ENCODE measurements at regions not wholly inside any gene's neighbourhood (a gene's known extent, or its start where the extent isn't known, plus 50 kb on each side); places are given as distances from the start of the nearest gene placed in this dataset.

DNA sequence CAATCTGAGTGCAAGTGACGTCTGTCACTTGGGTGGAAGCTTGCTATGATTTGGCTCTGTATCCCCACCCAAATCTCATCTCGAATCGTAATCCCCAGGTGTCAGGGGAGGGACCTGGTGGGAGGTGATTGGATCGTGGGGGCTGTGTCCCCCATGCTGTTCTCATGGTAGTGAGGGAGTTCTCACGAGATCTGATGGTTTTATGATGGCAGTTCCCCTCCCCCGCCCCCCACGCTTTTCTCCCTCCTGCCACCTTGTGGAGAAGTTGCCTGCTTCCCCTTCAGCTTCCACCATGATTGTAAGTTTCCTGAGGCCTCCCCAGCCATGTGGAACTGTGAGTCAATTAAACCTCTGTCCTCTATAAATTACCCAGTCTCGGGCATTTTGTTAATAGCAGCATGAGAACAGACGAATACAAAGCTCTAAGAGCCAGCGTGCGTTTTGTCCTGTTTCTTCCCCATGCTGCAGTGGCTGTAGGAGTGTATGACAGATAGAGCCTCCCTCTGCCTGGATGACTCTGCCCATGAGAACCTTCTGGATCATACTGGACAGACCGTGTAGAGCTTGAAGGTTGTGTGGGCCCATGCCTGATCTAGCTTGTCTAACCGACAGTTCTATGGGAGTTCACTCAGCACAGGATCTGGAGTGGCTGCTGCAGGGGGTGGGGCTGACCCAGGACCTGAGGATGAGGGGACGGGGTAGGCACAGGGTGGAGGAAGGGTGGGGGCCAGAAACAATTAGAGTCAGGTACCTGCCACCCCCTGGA is 139.7 kb upstream of the ERRFI1 start:
- Mint-ChIP-seq H3K4me3 (no peak overlapping the region), H3K4me1 (peaks cover 27% of the 10 kb centered on the region), H3K9me3 (peaks cover 6% of the 10 kb centered on the region), H3K27me3 (ENCODE audit: low read depth, poor library complexity) (peaks cover 10% of the 10 kb centered on the region), H3K27ac (no peak overlapping the region), H3K36me3 (ENCODE audit: low read depth) (no peaks in the 10 kb centered on the region)
- no peak for DNase-seq
- TF ChIP-seq, protein P1, sequence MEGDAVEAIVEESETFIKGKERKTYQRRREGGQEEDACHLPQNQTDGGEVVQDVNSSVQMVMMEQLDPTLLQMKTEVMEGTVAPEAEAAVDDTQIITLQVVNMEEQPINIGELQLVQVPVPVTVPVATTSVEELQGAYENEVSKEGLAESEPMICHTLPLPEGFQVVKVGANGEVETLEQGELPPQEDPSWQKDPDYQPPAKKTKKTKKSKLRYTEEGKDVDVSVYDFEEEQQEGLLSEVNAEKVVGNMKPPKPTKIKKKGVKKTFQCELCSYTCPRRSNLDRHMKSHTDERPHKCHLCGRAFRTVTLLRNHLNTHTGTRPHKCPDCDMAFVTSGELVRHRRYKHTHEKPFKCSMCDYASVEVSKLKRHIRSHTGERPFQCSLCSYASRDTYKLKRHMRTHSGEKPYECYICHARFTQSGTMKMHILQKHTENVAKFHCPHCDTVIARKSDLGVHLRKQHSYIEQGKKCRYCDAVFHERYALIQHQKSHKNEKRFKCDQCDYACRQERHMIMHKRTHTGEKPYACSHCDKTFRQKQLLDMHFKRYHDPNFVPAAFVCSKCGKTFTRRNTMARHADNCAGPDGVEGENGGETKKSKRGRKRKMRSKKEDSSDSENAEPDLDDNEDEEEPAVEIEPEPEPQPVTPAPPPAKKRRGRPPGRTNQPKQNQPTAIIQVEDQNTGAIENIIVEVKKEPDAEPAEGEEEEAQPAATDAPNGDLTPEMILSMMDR (IDR thresholded peaks at IDR 0.05), result no peak

DNA sequence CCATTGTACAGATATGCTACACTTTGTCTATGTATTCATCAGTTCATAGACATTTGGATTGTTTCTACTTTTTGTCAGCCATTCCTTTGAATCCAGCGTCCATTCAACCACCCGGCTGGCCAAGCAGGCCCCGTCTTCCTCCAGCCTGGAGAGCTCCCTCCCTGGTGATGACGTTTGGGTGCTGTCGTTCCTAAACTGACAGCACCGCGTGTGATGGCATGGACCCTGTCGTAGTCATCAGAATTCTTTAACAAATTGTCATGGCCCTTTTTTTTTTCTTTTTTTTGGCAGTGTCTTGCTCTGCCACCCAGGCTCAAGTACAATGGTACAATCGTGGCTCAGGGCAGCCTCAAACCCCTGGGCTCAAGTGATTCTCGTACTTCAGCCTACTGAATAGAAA is 138.6 kb upstream of the ERRFI1 start:
- no peak overlapping the region for H3K27ac Mint-ChIP-seq
- peaks cover 22% of the 10 kb centered on the region for H3K4me1 Mint-ChIP-seq
- DNase-seq, result no peak
- TF ChIP-seq, protein P1 (IDR thresholded peaks at IDR 0.05), result no peak
- no peak overlapping the region for H3K4me3 Mint-ChIP-seq
- peaks cover 10% of the 10 kb centered on the region for H3K27me3 Mint-ChIP-seq (ENCODE audit: low read depth, poor library complexity)
- H3K9me3 Mint-ChIP-seq, result peaks cover 9% of the 10 kb centered on the region
- no peaks in the 10 kb centered on the region for H3K36me3 Mint-ChIP-seq (ENCODE audit: low read depth)

DNA sequence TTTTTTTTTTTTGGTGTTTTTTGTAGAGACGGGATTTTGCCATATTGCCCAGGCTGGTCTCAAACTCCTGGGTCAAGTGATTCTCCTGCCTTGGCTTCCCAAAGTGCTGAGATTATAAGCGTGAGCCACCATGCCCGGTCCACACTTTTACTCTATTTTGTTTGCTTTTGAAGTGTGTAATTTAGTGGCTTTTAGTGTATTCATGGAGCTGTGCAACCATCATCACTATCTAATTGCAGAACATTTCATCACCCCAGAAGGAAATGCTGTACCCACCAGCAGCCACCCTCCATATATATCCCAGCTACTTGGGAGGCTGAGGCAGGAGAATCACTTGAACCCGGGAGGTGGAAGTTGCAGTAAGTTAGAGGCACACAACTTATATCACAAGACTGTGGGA is 136.9 kb upstream of the ERRFI1 start:
- H3K27ac Mint-ChIP-seq, result no peak overlapping the region
- TF ChIP-seq, protein P1 (IDR thresholded peaks at IDR 0.05), result no peak
- H3K27me3 Mint-ChIP-seq (ENCODE audit: low read depth, poor library complexity), result peaks cover 10% of the 10 kb centered on the region
- no peak overlapping the region for H3K4me3 Mint-ChIP-seq
- no peak for DNase-seq
- H3K36me3 Mint-ChIP-seq (ENCODE audit: low read depth), result no peaks in the 10 kb centered on the region
- H3K4me1 Mint-ChIP-seq, result peaks cover 17% of the 10 kb centered on the region
- peaks cover 12% of the 10 kb centered on the region for H3K9me3 Mint-ChIP-seq

DNA sequence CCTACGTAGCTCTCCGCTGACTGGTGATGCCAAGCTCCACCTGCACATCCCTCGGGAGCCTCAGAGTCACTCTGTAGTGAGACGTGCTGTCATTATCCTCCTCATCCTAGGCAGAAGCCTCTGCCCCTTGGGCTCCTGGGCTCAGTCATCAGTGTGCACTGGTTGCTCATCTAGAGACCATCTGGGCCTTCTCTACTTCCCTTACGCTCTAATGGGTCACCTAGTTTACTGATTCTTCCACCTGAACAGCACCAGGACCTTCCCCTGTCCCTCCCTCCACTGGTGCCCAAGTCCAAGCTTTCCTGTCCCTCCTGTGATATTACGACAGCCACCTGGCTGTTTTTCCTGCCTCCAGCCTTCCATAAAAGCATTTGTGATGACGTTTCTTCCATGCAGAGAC is 136.1 kb upstream of the ERRFI1 start:
- peaks cover 12% of the 10 kb centered on the region for H3K9me3 Mint-ChIP-seq
- H3K27ac Mint-ChIP-seq, result no peak overlapping the region
- peaks cover 11% of the 10 kb centered on the region for H3K27me3 Mint-ChIP-seq (ENCODE audit: low read depth, poor library complexity)
- peaks cover 17% of the 10 kb centered on the region for H3K4me1 Mint-ChIP-seq
- no peak for DNase-seq
- TF ChIP-seq, protein P1 (IDR thresholded peaks at IDR 0.05), result no peak
- H3K36me3 Mint-ChIP-seq (ENCODE audit: low read depth), result no peaks in the 10 kb centered on the region
- no peak overlapping the region for H3K4me3 Mint-ChIP-seq

DNA sequence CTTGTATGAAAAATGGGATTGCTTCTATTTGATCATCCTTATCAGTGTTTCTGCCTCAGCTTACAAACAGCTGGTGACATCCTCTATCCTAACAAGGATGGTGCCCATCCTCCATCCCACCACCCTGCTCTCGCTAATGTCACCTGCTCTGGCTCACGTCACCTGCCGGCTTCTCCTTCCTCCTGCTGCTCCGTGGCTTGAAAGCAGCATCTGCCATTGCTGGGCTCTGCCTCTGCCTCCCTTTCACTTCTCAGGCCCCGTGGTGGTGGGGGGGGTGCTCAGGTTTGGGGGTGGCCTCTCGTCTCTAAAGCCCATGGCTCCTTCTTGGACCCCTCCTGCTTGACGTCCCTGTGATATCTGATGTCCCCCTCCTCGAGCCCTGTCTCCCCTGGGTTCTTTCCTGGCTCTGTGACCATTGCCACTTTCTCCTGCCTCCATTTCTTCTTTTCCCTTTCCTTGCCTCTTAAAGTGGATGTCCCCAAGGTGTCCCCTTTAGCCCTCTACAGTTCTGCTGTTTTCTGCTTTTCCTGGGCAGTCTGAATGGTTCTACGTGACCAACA is 135.5 kb upstream of the ERRFI1 start:
- Mint-ChIP-seq H3K36me3 (ENCODE audit: low read depth) (no peaks in the 10 kb centered on the region), H3K27ac (no peak overlapping the region), H3K27me3 (ENCODE audit: low read depth, poor library complexity) (peaks cover 15% of the 10 kb centered on the region), H3K4me3 (no peak overlapping the region), H3K4me1 (peaks cover 11% of the 10 kb centered on the region), H3K9me3 (peaks cover 15% of the 10 kb centered on the region)
- DNase-seq, result no peak
- TF ChIP-seq, protein P1 (IDR thresholded peaks at IDR 0.05), result no peak
